GM23338 (cell line): ENCODE measurements at regions not wholly inside any gene's neighbourhood (a gene's known extent, or its start where the extent isn't known, plus 50 kb on each side); places are given as distances from the start of the nearest gene placed in this dataset.

Experiments
- CREB1 ChIP-seq: fragments of 250-450 bp; sonication (Bioruptor Pico); IDR thresholded peaks from 2 replicates; pipeline ENCODE4 v1.5.0; 2020; ENCODE audit warnings: low read depth, mild to moderate bottlenecking, moderate library complexity
- CTCF ChIP-seq, 2 experiments: fragments of 200-600 bp in 1 of 2; sonication (generic) in 1 of 2; conservative IDR thresholded peaks; 2 replicates each; pipeline versions ENCODE4 v1.5.1 to v1.6.1; 2016 to 2017; ENCODE audit warnings: antibody characterized with exemption in 2 of 2, low read depth in 2 of 2, mild to moderate bottlenecking in 2 of 2, moderate library complexity in 1 of 2
- POLR2AphosphoS5 ChIP-seq: IDR thresholded peaks from 2 replicates; pipeline ENCODE4 v1.6.1; 2016; ENCODE audit warnings: antibody characterized with exemption, low read depth

GRCh38 chr6:81950877-81951276, 198.4 kb upstream of the TENT5A start:
- no peak for TF ChIP-seq CTCF (conservative IDR thresholded peaks at IDR 0.05; ENCODE audit: low read depth in 2 of 2)
- TF ChIP-seq POLR2AphosphoS5 = no peak
- no peak for TF ChIP-seq CREB1
